ENCODE measurements at regions not wholly inside any gene's neighbourhood (a gene's known extent, or its start where the extent isn't known, plus 50 kb on each side); places are given as distances from the start of the nearest gene placed in this dataset.
"Not testable (repeated sequence)": the region's sequence is repeated elsewhere in the genome, so short reads cannot be mapped to it uniquely, and the experiment has no call there.

- not testable (repeated sequence) for ATAC-seq (ENCODE audit: low read depth); H3K27me3 Mint-ChIP-seq
Measured at GRCh38 chr20:12752900-12753693, 255.7 kb upstream of the SPTLC3 start.

GRCh38 chr20:12753742-12754141, 255.0 kb upstream of the SPTLC3 start:
- ATAC-seq (ENCODE audit: low read depth); H3K4me1 Mint-ChIP-seq; DNase-seq (ENCODE audit: low spot score in 2 of 2); H3K36me3 Mint-ChIP-seq; H3K4me3 Mint-ChIP-seq; H3K27ac Mint-ChIP-seq; H3K9me3 Mint-ChIP-seq; H3K27me3 Mint-ChIP-seq: not testable (repeated sequence)

More at GRCh38 chr20:12752900-12753693, 255.7 kb upstream of the SPTLC3 start:
- H3K4me3 Mint-ChIP-seq; H3K9me3 Mint-ChIP-seq; H3K4me1 Mint-ChIP-seq; DNase-seq (ENCODE audit: low spot score in 2 of 2); H3K36me3 Mint-ChIP-seq; H3K27ac Mint-ChIP-seq: not testable (repeated sequence)

GRCh38 chr20:12759493-12759892, 249.3 kb upstream of the SPTLC3 start:
- not testable (repeated sequence) for H3K9me3 Mint-ChIP-seq; H3K4me1 Mint-ChIP-seq; H3K27me3 Mint-ChIP-seq; DNase-seq (ENCODE audit: low spot score in 2 of 2); H3K27ac Mint-ChIP-seq; H3K36me3 Mint-ChIP-seq; ATAC-seq (ENCODE audit: low read depth); H3K4me3 Mint-ChIP-seq

GRCh38 chr20:12762725-12763124, 246.0 kb upstream of the SPTLC3 start:
- Mint-ChIP-seq H3K4me1 (no peaks in the 10 kb centered on the region), H3K27me3 (no peaks in the 10 kb centered on the region), H3K4me3 (no peak overlapping the region), H3K27ac (no peak overlapping the region), H3K36me3 (no peaks in the 10 kb centered on the region), H3K9me3 (peaks cover 2% of the 10 kb centered on the region)
- no peak for ATAC-seq (ENCODE audit: low read depth)
- DNase-seq (ENCODE audit: low spot score in 2 of 2), result no peak

GRCh38 chr20:12763406-12763805, 245.4 kb upstream of the SPTLC3 start:
- H3K4me3 Mint-ChIP-seq, result no peak overlapping the region
- peaks cover 2% of the 10 kb centered on the region for H3K9me3 Mint-ChIP-seq
- no peaks in the 10 kb centered on the region for H3K27me3 Mint-ChIP-seq
- no peak overlapping the region for H3K27ac Mint-ChIP-seq
- DNase-seq (ENCODE audit: low spot score in 2 of 2) (no peak), ATAC-seq (ENCODE audit: low read depth) (no peak)
- H3K4me1 Mint-ChIP-seq, result no peaks in the 10 kb centered on the region
- no peaks in the 10 kb centered on the region for H3K36me3 Mint-ChIP-seq

- H3K27me3 Mint-ChIP-seq, result no peaks in the 10 kb centered on the region
- H3K9me3 Mint-ChIP-seq, result peaks cover 2% of the 10 kb centered on the region
- no peak overlapping the region for H3K27ac Mint-ChIP-seq
- ATAC-seq (ENCODE audit: low read depth), result no peak
- no peaks in the 10 kb centered on the region for H3K4me1 Mint-ChIP-seq
- DNase-seq (ENCODE audit: low spot score in 2 of 2), result no peak
- H3K36me3 Mint-ChIP-seq, result no peaks in the 10 kb centered on the region
- H3K4me3 Mint-ChIP-seq, result no peak overlapping the region
Measured at GRCh38 chr20:12764053-12764452, 244.7 kb upstream of the SPTLC3 start.

GRCh38 chr20:12764851-12765250, 243.9 kb upstream of the SPTLC3 start:
- H3K27me3 Mint-ChIP-seq, result no peaks in the 10 kb centered on the region

GRCh38 chr20:12773936-12774335, 234.8 kb upstream of the SPTLC3 start:
- no peaks in the 10 kb centered on the region for H3K27me3 Mint-ChIP-seq
- no peaks in the 10 kb centered on the region for H3K4me1 Mint-ChIP-seq
- H3K9me3 Mint-ChIP-seq, result peaks cover 12% of the 10 kb centered on the region
- DNase-seq (ENCODE audit: low spot score in 2 of 2), result no peak
- no peak overlapping the region for H3K4me3 Mint-ChIP-seq
- H3K27ac Mint-ChIP-seq, result no peak overlapping the region
- no peak for ATAC-seq (ENCODE audit: low read depth)
- no peaks in the 10 kb centered on the region for H3K36me3 Mint-ChIP-seq

More at GRCh38 chr20:12764851-12765250, 243.9 kb upstream of the SPTLC3 start:
- Mint-ChIP-seq H3K9me3 (peaks cover 2% of the 10 kb centered on the region), H3K4me1 (no peaks in the 10 kb centered on the region), H3K4me3 (no peak overlapping the region), H3K36me3 (no peaks in the 10 kb centered on the region), H3K27ac (no peak overlapping the region)
- ATAC-seq (ENCODE audit: low read depth) (no peak), DNase-seq (ENCODE audit: low spot score in 2 of 2) (no peak)

- no peaks in the 10 kb centered on the region for H3K4me1 Mint-ChIP-seq
- H3K4me3 Mint-ChIP-seq, result no peak overlapping the region
- DNase-seq (ENCODE audit: low spot score in 2 of 2), result no peak
- no peak overlapping the region for H3K27ac Mint-ChIP-seq
- H3K9me3 Mint-ChIP-seq, result peaks cover 12% of the 10 kb centered on the region
- no peak for ATAC-seq (ENCODE audit: low read depth)
- H3K36me3 Mint-ChIP-seq, result no peaks in the 10 kb centered on the region
- H3K27me3 Mint-ChIP-seq, result no peaks in the 10 kb centered on the region
Measured at GRCh38 chr20:12775041-12775440, 233.7 kb upstream of the SPTLC3 start.

GRCh38 chr20:12777016-12777415, 231.8 kb upstream of the SPTLC3 start:
- no peaks in the 10 kb centered on the region for H3K36me3 Mint-ChIP-seq
- DNase-seq (ENCODE audit: low spot score in 2 of 2) (no peak), ATAC-seq (ENCODE audit: low read depth) (no peak)
- H3K9me3 Mint-ChIP-seq, result peaks cover 6% of the 10 kb centered on the region
- no peaks in the 10 kb centered on the region for H3K4me1 Mint-ChIP-seq
- H3K4me3 Mint-ChIP-seq, result no peak overlapping the region
- no peaks in the 10 kb centered on the region for H3K27me3 Mint-ChIP-seq
- H3K27ac Mint-ChIP-seq, result no peak overlapping the region

GRCh38 chr20:12786276-12786675, 222.5 kb upstream of the SPTLC3 start:
- H3K4me3 Mint-ChIP-seq, result no peak overlapping the region
- H3K27ac Mint-ChIP-seq, result no peak overlapping the region
- ATAC-seq (ENCODE audit: low read depth) (no peak), DNase-seq (ENCODE audit: low spot score in 2 of 2) (no peak)
- H3K4me1 Mint-ChIP-seq, result no peaks in the 10 kb centered on the region
- H3K9me3 Mint-ChIP-seq, result peaks cover 3% of the 10 kb centered on the region
- no peaks in the 10 kb centered on the region for H3K27me3 Mint-ChIP-seq
- H3K36me3 Mint-ChIP-seq, result no peaks in the 10 kb centered on the region

GRCh38 chr20:12788632-12789299, 220.0 kb upstream of the SPTLC3 start:
- Mint-ChIP-seq H3K9me3 (peaks cover 4% of the 10 kb centered on the region), H3K4me1 (no peaks in the 10 kb centered on the region), H3K4me3 (no peak overlapping the region), H3K27me3 (no peaks in the 10 kb centered on the region), H3K27ac (no peak overlapping the region), H3K36me3 (no peaks in the 10 kb centered on the region)
- DNase-seq (ENCODE audit: low spot score in 2 of 2) (no peak), ATAC-seq (ENCODE audit: low read depth) (no peak)

GRCh38 chr20:12790859-12791258, 217.9 kb upstream of the SPTLC3 start:
- Mint-ChIP-seq H3K4me1 (no peaks in the 10 kb centered on the region), H3K9me3 (peaks cover 4% of the 10 kb centered on the region), H3K27ac (no peak overlapping the region), H3K27me3 (no peaks in the 10 kb centered on the region), H3K4me3 (no peak overlapping the region), H3K36me3 (no peaks in the 10 kb centered on the region)
- no peak for DNase-seq (ENCODE audit: low spot score in 2 of 2)
- no peak for ATAC-seq (ENCODE audit: low read depth)

- H3K4me3 Mint-ChIP-seq, result no peak overlapping the region
Measured at GRCh38 chr20:12798286-12798685, 210.5 kb upstream of the SPTLC3 start.

More at GRCh38 chr20:12798286-12798685, 210.5 kb upstream of the SPTLC3 start:
- Mint-ChIP-seq H3K27ac (no peak overlapping the region), H3K36me3 (no peaks in the 10 kb centered on the region), H3K9me3 (peaks cover 4% of the 10 kb centered on the region), H3K4me1 (no peaks in the 10 kb centered on the region), H3K27me3 (no peaks in the 10 kb centered on the region)
- DNase-seq (ENCODE audit: low spot score in 2 of 2), result no peak
- no peak for ATAC-seq (ENCODE audit: low read depth)

Data from memory B cell (primary cell).